ENCODE measurements at regions not wholly inside any gene's neighbourhood (a gene's known extent, or its start where the extent isn't known, plus 50 kb on each side); places are given as distances from the start of the nearest gene placed in this dataset.

GRCh38 chr22:49197986-49198704 is 629.5 kb downstream of the BRD1 start:
- no peak for DNase-seq

DNA sequence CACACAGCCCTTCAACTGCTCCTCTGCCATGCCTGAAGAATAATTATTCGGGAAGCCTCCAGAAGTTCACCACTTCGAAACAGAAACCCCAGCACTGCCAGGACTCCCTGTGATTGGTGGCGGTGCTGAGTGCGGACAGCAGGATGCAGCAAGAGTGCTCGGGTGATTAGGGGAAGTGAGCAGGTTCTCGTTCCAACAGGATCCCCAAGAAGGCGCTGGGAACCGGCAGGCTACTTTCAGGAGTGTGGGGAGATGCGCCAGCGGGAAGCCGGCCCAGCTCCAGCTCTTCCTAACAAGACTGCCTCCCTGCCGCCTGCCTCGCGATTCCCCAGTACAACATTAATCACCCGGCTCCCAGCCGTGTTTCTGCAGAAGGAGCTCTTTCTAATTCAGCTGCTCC is 630.2 kb downstream of the BRD1 start:
- DNase-seq: no peak

- no peak for DNase-seq
Measured at GRCh38 chr22:49196046-49196511, 631.6 kb downstream of the BRD1 start.

DNA sequence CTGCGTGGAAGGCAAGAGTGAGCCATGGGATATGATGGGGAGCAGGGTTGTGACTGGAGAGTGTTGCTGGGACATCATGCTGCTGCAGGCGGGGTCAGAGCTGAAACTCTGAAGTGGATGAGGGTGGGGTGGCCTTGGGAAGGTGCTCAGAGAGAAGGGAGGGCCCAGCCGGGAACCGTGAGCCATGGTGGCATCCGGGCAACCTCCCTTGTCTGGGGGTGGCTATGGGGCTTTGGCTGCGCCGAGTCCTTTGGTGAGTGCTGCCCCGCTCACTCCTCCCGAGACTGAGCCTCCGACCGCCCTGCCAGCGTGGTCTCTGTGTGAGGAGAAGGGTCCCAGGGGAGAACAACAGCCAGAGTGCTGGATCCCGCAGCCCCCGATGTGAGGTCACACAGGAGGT is 632.0 kb downstream of the BRD1 start:
- DNase-seq: no peak

DNA sequence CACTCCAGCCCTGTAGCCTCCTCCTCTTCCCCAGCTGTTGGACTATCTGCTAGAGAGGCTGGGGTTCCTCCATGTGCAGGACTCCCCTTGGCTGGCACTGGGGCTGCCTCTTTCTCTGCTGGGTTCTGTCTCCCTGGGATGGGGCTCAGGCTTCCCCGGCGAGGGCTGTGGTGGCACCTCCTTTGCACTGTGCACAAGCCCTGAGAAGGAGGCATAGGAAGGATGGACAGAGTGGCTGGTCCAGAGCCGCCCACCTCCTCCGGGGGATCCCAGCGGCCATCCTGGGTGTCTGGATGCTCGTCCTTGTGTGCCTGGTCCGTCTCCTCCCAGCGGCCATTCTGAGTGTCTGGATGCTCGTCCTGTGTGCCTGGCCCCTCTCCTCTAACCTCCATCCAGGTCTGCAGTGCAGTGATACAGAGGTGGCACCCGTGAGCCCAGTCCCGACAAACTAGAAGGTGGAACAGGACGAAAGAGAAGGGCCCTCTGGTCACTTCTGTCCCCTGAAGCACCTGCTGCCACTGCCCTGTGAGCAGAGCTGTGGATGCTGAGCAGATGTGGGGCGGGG is 633.7 kb downstream of the BRD1 start:
- DNase-seq: no peak

DNA sequence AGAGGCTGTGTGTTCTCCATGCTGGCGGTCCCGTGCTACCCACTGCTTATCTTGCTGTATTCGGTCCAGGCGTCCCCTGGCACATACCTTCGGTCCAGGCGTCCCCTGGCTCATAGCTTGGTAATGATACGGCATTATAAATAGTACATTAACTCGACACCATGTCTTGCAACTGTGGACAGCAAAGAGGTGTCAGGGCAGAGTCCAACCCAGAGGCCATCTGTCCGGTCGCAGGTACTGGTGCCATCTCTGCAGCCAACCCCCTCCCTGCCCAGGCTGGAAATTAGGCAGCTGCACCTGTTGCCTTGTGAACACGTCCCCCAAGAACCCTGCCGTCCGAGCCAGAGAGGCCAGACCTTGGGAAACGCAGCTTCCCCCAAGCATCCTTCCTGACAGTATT is 634.3 kb downstream of the BRD1 start:
- DNase-seq: no peak

GRCh38 chr22:49192857-49193250 is 634.8 kb downstream of the BRD1 start:
- no peak for DNase-seq

DNA sequence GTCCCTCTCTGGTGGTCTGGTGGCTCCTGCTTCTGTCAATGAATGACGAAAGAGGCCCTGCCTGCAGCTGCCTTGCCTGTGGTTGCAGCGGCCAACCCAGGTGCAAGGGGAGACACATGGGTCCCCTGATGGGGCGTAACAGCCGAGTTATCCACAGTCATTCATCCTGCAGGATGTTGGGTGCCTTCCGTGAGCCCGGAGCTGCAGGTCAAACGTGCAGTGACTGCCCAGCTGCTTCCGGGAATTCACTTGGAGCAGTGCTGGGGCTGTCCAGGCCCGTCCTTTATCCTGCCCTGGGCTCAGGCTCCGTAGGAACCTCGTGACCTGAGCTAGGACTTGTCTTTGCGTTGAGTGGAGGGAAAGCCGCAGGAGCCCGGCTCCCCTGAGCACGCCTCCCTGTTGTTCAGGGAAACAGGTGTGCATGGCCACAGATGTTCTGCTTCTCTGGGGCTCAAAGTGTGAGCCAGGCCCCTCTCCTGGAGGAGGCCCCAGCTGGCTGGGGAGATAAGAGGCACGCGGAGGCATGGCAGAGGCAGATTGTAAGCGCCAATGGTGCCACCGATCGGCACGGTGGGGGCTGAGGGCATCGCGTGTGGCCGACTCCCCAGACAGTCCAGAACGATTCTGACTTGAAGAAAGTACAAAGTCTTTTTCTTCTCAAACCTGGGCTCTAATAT is 635.4 kb downstream of the BRD1 start:
- no peak for DNase-seq

DNA sequence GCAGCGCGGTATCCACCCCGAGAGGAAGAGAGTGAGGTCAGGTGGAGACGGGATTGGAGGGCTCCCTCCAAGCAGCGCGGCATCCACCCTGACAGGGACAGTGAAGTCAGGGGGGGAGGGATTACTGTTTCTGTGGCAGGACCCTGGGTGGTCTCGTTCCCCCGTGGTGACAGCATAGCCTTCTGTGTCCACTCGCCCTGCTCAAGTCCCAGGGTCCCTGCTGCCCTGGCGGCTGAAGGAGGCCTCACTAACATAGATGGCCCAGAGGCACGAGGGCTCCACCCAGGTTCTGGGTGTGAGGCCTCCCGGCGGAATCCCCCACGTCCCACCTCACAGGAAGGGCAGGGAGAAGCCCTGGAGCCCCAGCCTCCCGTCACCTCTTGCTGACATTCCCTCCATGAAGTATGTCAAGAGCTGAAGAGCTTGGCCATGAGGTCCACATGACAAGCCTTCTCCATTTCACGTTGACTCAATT is 636.1 kb downstream of the BRD1 start:
- DNase-seq: no peak

DNA sequence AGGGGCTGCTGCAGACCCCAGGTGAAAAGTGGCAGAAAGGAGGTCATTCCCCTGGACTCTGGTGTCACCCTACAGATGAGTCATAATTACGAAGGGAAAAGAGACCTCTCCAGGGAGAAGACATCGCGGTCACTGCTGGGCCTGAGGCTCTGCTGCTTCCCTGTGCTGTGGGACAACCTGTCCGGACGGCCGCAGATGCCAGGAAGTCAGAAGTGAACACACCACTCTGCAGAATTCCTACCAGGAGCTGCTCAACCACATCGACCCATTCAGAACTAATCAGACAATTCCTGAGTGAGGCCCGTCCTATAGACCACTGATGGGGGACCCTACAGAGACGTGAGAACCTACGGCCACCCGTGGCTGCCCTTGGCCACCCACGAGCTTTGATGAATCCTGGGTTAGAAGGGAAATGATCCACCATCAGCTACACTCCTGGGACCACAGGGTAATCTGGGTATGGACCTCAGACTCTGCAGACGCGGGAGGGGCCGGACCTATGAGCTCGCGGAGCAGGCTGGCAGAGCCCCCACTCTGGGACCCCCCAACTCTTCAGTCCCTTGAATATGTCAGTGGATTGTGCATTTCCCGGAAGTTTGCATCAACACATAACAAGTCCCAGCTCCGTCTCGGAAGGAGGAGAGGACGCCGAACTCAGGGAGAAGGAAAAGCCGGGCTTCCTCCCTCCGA is 636.7 kb downstream of the BRD1 start:
- DNase-seq: no peak

DNA sequence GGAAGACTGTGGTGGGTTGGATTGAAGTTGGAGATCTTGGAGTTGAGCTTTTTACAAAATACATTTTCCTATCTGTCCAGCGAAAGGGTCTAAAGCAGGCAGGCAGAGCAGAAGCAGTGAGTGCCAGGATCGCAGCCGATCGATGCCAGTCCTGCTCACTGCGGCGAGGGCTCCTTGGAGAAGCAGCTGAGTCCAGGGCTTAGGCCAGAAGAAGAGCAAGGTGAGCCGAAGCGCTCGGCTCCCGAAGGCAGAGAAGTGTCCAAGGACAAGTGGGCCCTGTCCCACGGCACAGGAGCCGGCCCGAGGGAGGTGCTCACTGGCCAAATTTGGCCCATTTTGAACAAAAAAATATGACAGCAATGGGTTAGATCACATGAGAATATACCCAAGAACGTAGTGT is 637.8 kb downstream of the BRD1 start:
- DNase-seq: no peak

GRCh38 chr22:49188591-49188990 is 639.1 kb downstream of the BRD1 start:
- no peak for DNase-seq

DNA sequence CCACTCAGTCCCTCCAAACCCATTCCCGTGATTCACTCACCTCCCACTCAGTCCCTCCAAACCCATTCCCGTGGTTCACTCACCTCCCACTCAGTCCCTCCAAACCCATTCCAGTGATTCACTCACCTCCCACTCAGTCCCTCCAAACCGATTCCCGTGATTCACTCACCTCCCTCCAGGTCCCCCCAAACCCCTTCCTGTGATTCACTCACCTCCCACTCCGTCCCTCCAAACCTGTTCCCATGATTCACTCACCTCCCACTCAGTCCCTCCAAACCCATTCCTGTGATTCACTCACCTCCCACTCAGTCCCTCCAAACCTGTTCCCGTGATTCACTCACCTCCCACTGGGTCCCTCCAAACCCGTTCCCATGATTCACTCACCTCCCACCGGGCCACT is 639.6 kb downstream of the BRD1 start:
- DNase-seq: no peak

DNA sequence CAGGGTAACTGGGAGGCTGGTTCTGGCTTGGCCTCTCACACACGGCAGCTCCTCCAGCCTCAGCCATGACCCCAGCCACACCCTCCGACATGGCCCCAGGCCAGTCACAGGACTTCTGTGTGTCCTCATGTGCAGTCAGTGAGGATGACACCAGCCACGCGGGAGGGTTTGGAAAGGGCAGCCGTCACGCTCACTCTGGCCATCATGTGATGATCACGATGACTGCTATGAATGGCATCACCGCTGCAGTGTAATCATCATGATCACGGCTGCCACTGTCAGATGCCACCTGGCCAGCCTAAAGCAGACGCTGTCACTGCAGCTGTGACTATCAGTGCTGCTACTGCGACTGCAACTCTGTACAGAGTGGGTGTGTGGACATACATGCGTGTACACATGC is 640.9 kb downstream of the BRD1 start:
- DNase-seq: no peak

DNA sequence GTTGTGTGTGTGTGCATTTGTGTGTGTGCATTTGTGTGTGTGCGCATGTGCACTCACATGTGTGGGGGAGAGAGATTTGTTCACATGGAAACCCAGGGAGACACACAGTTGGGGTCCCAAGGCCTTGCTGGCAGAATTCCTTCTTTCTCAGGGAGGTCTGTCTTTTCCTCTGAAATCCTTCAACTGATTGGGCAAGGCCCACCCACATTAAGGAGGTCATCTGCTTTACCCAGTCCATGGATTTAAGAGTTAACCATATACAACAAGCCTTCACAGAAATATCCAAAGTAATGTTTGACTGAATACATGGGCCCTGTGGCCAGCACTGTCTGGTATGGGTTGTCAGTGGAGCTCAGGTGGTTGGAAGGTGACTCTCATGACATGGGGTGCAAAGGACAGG is 641.4 kb downstream of the BRD1 start:
- DNase-seq: no peak

- DNase-seq: no peak
Measured at GRCh38 chr22:49185312-49185969, 642.2 kb downstream of the BRD1 start.

- DNase-seq: no peak
Measured at GRCh38 chr22:49184736-49185135, 642.9 kb downstream of the BRD1 start.

GRCh38 chr22:49183826-49184216 is 643.9 kb downstream of the BRD1 start:
- DNase-seq: no peak

DNA sequence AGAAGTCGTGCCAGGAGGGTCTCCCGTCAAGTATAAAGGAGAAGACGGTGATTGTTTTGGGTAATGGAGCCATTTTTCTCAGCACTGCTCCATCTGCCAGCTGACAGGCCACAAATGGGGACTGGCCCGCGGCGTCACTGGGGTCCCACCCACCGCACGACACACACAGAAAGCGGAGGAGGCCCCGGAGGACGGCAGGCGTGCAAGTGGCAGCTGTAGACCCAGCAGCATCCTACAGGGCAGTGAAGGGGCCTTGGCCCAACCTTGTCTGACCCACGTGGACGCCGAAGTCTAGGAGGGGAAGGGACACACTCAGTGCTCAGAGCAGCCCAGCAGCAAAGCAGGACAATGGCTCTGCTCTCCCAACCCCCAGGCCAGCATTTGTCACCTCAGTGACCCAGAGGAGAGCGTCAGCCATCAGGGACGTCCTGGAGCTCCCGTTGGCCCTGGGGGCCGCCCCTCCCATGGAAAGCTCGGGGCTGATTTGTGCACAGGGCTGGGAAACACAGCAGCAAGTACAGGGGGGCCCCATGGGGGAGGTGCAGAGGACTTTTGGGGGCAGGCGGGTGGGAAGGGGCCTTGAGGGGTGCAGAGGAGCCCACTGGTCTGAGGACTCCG is 644.4 kb downstream of the BRD1 start:
- DNase-seq: no peak

DNA sequence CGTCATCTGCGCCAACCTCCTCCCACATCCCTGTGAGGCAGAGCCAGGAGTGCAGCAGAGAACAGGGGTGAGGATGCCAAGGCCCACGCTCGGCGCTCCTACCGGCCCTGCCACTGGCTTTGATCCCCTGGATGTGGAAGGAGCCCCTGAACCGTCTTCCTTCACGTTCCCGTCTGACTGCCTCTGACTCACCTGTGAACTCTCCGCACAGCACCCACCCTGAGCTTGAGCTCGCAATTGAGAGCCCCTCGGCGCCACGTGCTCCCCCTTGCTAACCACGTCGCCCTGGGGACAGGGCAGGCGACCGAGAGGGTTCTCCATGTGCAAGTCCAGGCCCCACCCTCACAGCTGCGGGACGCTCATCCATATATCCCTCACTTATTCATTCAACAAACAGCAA is 645.3 kb downstream of the BRD1 start:
- DNase-seq: no peak

DNA sequence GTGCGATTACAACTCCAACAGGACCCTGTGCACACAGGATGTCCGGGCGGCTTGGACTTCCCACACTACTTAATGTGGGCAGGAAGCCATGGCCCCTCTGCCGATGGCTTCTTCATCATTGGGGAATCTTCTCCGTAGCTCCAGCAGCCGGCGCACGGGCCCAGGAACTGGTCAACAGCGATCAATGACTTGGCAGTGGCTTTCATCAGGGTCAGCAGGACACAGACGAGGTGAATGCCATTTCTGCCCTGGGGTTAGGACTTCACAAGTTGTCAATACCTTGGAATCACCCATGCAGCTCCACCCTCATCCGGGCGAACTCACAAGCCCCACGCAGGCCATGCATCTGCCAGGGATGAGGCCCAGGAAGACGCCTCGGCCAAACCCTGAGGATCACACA is 645.7 kb downstream of the BRD1 start:
- no peak for DNase-seq

DNA sequence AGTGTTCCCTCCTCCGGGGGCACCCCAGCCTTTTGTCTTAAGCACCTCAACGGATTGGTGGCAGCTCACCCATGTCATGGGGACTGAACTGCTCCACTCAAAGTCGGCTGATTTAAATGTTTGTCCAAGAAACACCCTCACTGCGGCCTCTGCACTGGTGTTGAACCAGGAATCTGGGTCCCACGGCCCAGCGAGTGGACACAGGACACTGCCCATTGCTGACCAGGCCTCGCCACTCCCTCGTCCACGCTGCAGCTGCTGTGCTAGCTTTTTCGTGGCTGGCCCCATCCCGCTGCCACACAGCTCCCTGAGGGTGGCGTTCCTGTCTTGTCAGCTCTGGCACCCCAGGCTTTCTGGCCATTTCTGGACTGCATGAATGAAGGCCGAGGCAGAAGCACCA is 646.2 kb downstream of the BRD1 start:
- no peak for DNase-seq

DNA sequence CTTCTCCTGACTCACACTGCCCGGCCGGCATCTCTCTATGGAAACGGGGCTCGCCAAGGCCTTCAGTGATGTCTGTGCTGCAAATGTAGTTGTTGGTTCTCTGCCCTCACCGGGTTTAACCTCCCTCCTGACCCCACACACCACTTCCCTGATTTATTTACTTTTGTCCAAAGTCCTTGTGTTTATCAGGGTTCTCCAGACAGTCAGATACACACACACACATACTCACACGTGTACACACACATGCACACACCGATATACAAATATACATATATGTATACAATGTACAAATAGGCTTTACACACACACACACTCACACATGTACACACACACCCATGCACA is 647.0 kb downstream of the BRD1 start:
- DNase-seq: no peak
